PC-9 (cell line): ENCODE measurements at regions not wholly inside any gene's neighbourhood (a gene's known extent, or its start where the extent isn't known, plus 50 kb on each side); places are given as distances from the start of the nearest gene placed in this dataset.

Experiments used
- BruUV-seq: library from RNA; stranded (reverse); fragments of 400-500 nt; replicated peaks from 2 replicates; lab custom pipeline; 2021; lab: Mats Ljungman, UMichigan
- CTCF ChIA-PET: fragments of 300-600 bp; sonication (Branson Sonifier 250); formaldehyde crosslinking; loops from one replicate; lab custom pipeline; 2022; ENCODE audit warnings: antibody characterized with exemption; lab: Charles Lee
- POLR2A ChIA-PET: fragments of 300-600 bp; sonication (Branson Sonifier 250); formaldehyde crosslinking; loops from one replicate; lab custom pipeline; 2022; ENCODE audit warnings: antibody characterized with exemption; ENCODE audit not compliant: unreplicated experiment; lab: Charles Lee
- DNase-seq, 2 experiments: peaks; one replicate each; pipeline versions ENCODE4 v3.0.0 to v3.0.0-alpha.2; 2015 to 2022; ENCODE audit warnings: mixed read lengths in 1 of 2
- H2AFZ ChIP-seq: fragments of 200-600 bp; sonication (generic); 2 replicates; pipeline ENCODE4 v1.8.1; 2017; ENCODE audit warnings: antibody characterized with exemption
- H3F3A ChIP-seq: fragments of 200-600 bp; sonication (generic); 2 replicates; pipeline ENCODE4 v1.8.1; 2017; ENCODE audit warnings: antibody characterized with exemption, mild to moderate bottlenecking, low read depth; ENCODE audit not compliant: insufficient read depth
- H3K27ac ChIP-seq: fragments of 200-600 bp; sonication (generic); 2 replicates; pipeline ENCODE4 v1.6.1; 2016; ENCODE audit warnings: mixed run types
- H3K27me3 ChIP-seq: fragments of 200-600 bp; sonication (generic); 2 replicates; pipeline ENCODE4 v1.6.1; 2016; ENCODE audit warnings: low read depth, mixed run types; ENCODE audit not compliant: insufficient read depth
- H3K36me3 ChIP-seq: fragments of 200-600 bp; sonication (generic); 2 replicates; pipeline ENCODE4 v1.6.1; 2016; ENCODE audit warnings: low read depth, mixed run types
- H3K4me1 ChIP-seq: fragments of 200-600 bp; sonication (generic); replicated peaks from 2 replicates; pipeline ENCODE4 v1.6.1; 2016; ENCODE audit warnings: mixed run types; ENCODE audit not compliant: insufficient read depth
- H3K4me2 ChIP-seq: fragments of 200-600 bp; sonication (generic); 2 replicates; pipeline ENCODE4 v1.6.1; 2017; ENCODE audit warnings: mixed run types
- H3K4me3 ChIP-seq: fragments of 200-600 bp; sonication (generic); 2 replicates; pipeline ENCODE4 v1.6.1; 2016; ENCODE audit warnings: mixed run types
- H3K79me2 ChIP-seq: fragments of 200-600 bp; sonication (generic); 2 replicates; pipeline ENCODE4 v1.6.1; 2017; ENCODE audit warnings: low read depth, mixed run types
- H3K9me2 ChIP-seq: fragments of 200-600 bp; sonication (generic); 2 replicates; pipeline ENCODE4 v1.8.1; 2017; ENCODE audit warnings: mild to moderate bottlenecking; ENCODE audit not compliant: insufficient read depth
- H3K9me3 ChIP-seq: fragments of 200-600 bp; sonication (generic); 2 replicates; pipeline ENCODE4 v1.8.1; 2016; ENCODE audit warnings: low read depth; ENCODE audit not compliant: insufficient read depth
- H4K20me1 ChIP-seq: fragments of 200-600 bp; sonication (generic); 2 replicates; pipeline ENCODE4 v1.8.1; 2017; ENCODE audit not compliant: insufficient read depth
- EZH2 ChIP-seq: fragments of 200-600 bp; sonication (generic); IDR thresholded peaks from 2 replicates; pipeline ENCODE4 v1.8.0; 2017; ENCODE audit warnings: antibody characterized with exemption, low read depth
- intact Hi-C: fragments of 100-400 bp; cut with micrococcal nuclease; formaldehyde crosslinking; loops from one replicate; pipeline ENCODE4 v1.10.0; 2022; ENCODE audit not compliant: unreplicated experiment
- TF ChIP-seq, protein P1 (sequence below): fragments of 200-600 bp; sonication (generic); conservative IDR thresholded peaks from 2 replicates; pipeline ENCODE4 v1.6.1; 2017; ENCODE audit warnings: mixed run types, antibody characterized with exemption, mild to moderate bottlenecking, moderate library complexity

GRCh38 chr15:95148183-95148582 is 916.8 kb downstream of the MCTP2 start:
- intact Hi-C loops: no loop called here

DNA sequence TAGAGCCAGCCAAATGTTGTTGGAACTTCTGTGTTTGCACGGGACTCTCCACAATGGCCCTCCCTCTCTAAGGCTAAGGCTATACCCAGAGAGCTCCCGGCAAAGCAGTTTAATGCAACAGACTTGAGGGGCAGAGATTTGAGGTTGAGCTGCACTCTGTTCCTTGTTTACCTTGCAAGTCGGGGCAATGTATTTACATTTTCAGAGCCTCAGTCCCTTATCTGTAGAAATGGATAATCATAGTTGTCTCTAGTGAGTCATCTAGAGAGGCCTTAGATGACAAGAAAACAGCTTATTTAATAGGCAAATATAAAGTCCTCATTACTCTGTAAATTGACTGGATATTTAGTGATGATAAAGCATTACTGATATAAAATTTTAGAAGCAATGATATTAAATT is 917.7 kb downstream of the MCTP2 start:
- no peak overlapping the region for H2AFZ ChIP-seq
- H3K27ac ChIP-seq: no peak overlapping the region
- H3K27me3 ChIP-seq: no peaks in the 10 kb centered on the region
- no peak overlapping the region for H3K4me2 ChIP-seq
- no peaks in the 10 kb centered on the region for H3K9me3 ChIP-seq
- intact Hi-C loops: no loop called here
- no TSS peak for BruUV-seq
- no peaks in the 10 kb centered on the region for H3K4me1 ChIP-seq
- H3F3A ChIP-seq: no peaks in the 10 kb centered on the region
- H3K4me3 ChIP-seq: no peak overlapping the region
- no peaks in the 10 kb centered on the region for H3K9me2 ChIP-seq
- no peaks in the 10 kb centered on the region for H4K20me1 ChIP-seq
- no peaks in the 10 kb centered on the region for H3K79me2 ChIP-seq
- TF ChIP-seq EZH2: no peak
- TF ChIP-seq, protein P1, sequence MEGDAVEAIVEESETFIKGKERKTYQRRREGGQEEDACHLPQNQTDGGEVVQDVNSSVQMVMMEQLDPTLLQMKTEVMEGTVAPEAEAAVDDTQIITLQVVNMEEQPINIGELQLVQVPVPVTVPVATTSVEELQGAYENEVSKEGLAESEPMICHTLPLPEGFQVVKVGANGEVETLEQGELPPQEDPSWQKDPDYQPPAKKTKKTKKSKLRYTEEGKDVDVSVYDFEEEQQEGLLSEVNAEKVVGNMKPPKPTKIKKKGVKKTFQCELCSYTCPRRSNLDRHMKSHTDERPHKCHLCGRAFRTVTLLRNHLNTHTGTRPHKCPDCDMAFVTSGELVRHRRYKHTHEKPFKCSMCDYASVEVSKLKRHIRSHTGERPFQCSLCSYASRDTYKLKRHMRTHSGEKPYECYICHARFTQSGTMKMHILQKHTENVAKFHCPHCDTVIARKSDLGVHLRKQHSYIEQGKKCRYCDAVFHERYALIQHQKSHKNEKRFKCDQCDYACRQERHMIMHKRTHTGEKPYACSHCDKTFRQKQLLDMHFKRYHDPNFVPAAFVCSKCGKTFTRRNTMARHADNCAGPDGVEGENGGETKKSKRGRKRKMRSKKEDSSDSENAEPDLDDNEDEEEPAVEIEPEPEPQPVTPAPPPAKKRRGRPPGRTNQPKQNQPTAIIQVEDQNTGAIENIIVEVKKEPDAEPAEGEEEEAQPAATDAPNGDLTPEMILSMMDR: no peak
- POLR2A ChIA-PET: no interaction called here
- DNase-seq: no peak
- no peaks in the 10 kb centered on the region for H3K36me3 ChIP-seq
- CTCF ChIA-PET: no interaction called here

More at GRCh38 chr15:95148183-95148582, 916.8 kb downstream of the MCTP2 start:
- H3K9me3 ChIP-seq: no peaks in the 10 kb centered on the region
- DNase-seq: no peak
- ChIA-PET POLR2A (no interaction called here), CTCF (no interaction called here)
- no TSS peak for BruUV-seq
- no peak overlapping the region for H3K4me3 ChIP-seq
- H3K4me1 ChIP-seq: no peaks in the 10 kb centered on the region
- H3K4me2 ChIP-seq: no peak overlapping the region
- no peaks in the 10 kb centered on the region for H4K20me1 ChIP-seq
- no peaks in the 10 kb centered on the region for H3K79me2 ChIP-seq
- TF ChIP-seq, protein P1: no peak
- no peak for TF ChIP-seq EZH2
- no peak overlapping the region for H3K27ac ChIP-seq
- no peaks in the 10 kb centered on the region for H3K36me3 ChIP-seq
- H3F3A ChIP-seq: no peaks in the 10 kb centered on the region
- H2AFZ ChIP-seq: no peak overlapping the region
- H3K9me2 ChIP-seq: no peaks in the 10 kb centered on the region
- H3K27me3 ChIP-seq: no peaks in the 10 kb centered on the region

DNA sequence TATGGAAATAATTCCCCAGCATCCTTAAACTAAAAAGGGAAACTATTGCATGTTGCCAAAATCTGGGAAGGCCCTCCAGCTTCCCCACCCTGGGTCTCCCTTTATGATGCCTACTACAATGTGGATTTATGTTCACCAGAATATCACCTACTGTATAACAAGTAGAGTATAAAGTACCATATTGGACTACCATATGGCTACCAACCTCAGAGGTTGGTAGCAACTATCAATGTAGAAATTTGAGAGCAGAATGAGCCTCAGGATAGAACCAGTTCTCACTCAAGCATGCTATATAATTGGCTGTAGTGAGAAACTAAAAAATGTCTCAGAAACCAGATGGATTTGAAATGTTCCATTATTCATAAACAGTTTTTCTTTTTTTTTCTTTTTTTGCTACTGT is 918.4 kb downstream of the MCTP2 start:
- Histone ChIP-seq H3K27me3 (no peaks in the 10 kb centered on the region), H3K9me3 (no peaks in the 10 kb centered on the region), H3K27ac (no peak overlapping the region), H3K4me2 (no peak overlapping the region), H3K79me2 (no peaks in the 10 kb centered on the region), H4K20me1 (no peaks in the 10 kb centered on the region), H3K36me3 (no peaks in the 10 kb centered on the region), H3F3A (no peaks in the 10 kb centered on the region), H3K4me1 (no peaks in the 10 kb centered on the region), H3K9me2 (no peaks in the 10 kb centered on the region), H2AFZ (no peak overlapping the region), H3K4me3 (no peak overlapping the region)
- DNase-seq: no peak
- intact Hi-C loops: no loop called here
- TF ChIP-seq, protein P1: no peak
- no peak for TF ChIP-seq EZH2
- ChIA-PET CTCF (no interaction called here), POLR2A (no interaction called here)
- BruUV-seq: no TSS peak
